ENCODE measurements at regions not wholly inside any gene's neighbourhood (a gene's known extent, or its start where the extent isn't known, plus 50 kb on each side); places are given as distances from the start of the nearest gene placed in this dataset.
"Not testable (repeated sequence)": the region's sequence is repeated elsewhere in the genome, so short reads cannot be mapped to it uniquely, and the experiment has no call there.

DNA sequence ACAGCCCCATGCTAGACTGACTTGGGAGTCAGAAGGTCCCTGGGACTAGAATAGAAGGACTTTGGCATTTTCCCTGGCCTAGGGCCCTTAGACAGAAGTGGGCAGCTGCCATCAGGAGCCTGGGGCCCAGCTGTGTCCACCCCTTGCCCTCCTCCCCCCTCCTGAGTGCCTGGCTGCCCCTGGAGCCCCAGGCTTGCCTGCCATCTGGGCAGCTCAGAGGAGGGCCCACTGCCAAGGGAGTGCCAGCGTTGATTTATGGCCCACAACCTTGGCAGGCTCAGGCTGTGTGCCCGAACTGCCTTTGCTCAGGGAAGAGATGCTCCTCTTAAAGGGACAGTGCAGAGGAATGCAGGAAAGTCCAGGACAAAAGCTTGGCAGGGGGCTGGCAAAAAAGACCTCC, 439.1 kb downstream of the SPATA31A7 start:
- H3K4me3 ChIP-seq (ENCODE audit: low read depth in 1 of 2, low read length in 2 of 2); H3K27ac ChIP-seq (ENCODE audit: low read depth, low read length): not testable (repeated sequence)

GRCh38 chr9:61634192-61634591, 444.4 kb downstream of the SPATA31A7 start:
- H3K36me3 ChIP-seq (ENCODE audit: control insufficient read depth in 1 of 2, insufficient read depth in 2 of 2, low read length in 2 of 2), result no peaks in the 10 kb centered on the region
- no peaks in the 10 kb centered on the region for H3K27me3 ChIP-seq (ENCODE audit: control insufficient read depth in 1 of 2, insufficient read depth in 2 of 2, low read length in 2 of 2)
- no peaks in the 10 kb centered on the region for H3K9me3 ChIP-seq (ENCODE audit: control insufficient read depth in 1 of 2, low read length in 2 of 2)
- no peak overlapping the region for H3K4me3 ChIP-seq (ENCODE audit: low read depth in 1 of 2, low read length in 2 of 2)
- H3K27ac ChIP-seq (ENCODE audit: low read depth, low read length), result no peak overlapping the region
- H3K4me1 ChIP-seq (ENCODE audit: control insufficient read depth in 1 of 2, insufficient read depth in 2 of 2, low read length in 2 of 2), result no peaks in the 10 kb centered on the region
- H3K9ac ChIP-seq (ENCODE audit: low read depth in 1 of 2, low read length in 2 of 2), result no peak overlapping the region

More for the DNA sequence above, 439.1 kb downstream of the SPATA31A7 start:
- not testable (repeated sequence) for H3K36me3 ChIP-seq (ENCODE audit: control insufficient read depth in 1 of 2, insufficient read depth in 2 of 2, low read length in 2 of 2); H3K4me1 ChIP-seq (ENCODE audit: control insufficient read depth in 1 of 2, insufficient read depth in 2 of 2, low read length in 2 of 2); H3K9ac ChIP-seq (ENCODE audit: low read depth in 1 of 2, low read length in 2 of 2); H3K9me3 ChIP-seq (ENCODE audit: control insufficient read depth in 1 of 2, low read length in 2 of 2); H3K27me3 ChIP-seq (ENCODE audit: control insufficient read depth in 1 of 2, insufficient read depth in 2 of 2, low read length in 2 of 2)

GRCh38 chr9:61664232-61664631, 474.4 kb downstream of the SPATA31A7 start:
- H3K9ac ChIP-seq (ENCODE audit: low read depth in 1 of 2, low read length in 2 of 2); H3K36me3 ChIP-seq (ENCODE audit: control insufficient read depth in 1 of 2, insufficient read depth in 2 of 2, low read length in 2 of 2); H3K4me1 ChIP-seq (ENCODE audit: control insufficient read depth in 1 of 2, insufficient read depth in 2 of 2, low read length in 2 of 2); H3K27me3 ChIP-seq (ENCODE audit: control insufficient read depth in 1 of 2, insufficient read depth in 2 of 2, low read length in 2 of 2); H3K4me3 ChIP-seq (ENCODE audit: low read depth in 1 of 2, low read length in 2 of 2); H3K27ac ChIP-seq (ENCODE audit: low read depth, low read length); H3K9me3 ChIP-seq (ENCODE audit: control insufficient read depth in 1 of 2, low read length in 2 of 2): not testable (repeated sequence)

- Histone ChIP-seq H3K9ac (ENCODE audit: low read depth in 1 of 2, low read length in 2 of 2) (no peak overlapping the region), H3K27ac (ENCODE audit: low read depth, low read length) (no peak overlapping the region), H3K4me3 (ENCODE audit: low read depth in 1 of 2, low read length in 2 of 2) (no peak overlapping the region), H3K27me3 (ENCODE audit: control insufficient read depth in 1 of 2, insufficient read depth in 2 of 2, low read length in 2 of 2) (no peaks in the 10 kb centered on the region), H3K9me3 (ENCODE audit: control insufficient read depth in 1 of 2, low read length in 2 of 2) (peaks cover 0 to 8% of the 10 kb centered on the region in 2 donors), H3K36me3 (ENCODE audit: control insufficient read depth in 1 of 2, insufficient read depth in 2 of 2, low read length in 2 of 2) (no peaks in the 10 kb centered on the region), H3K4me1 (ENCODE audit: control insufficient read depth in 1 of 2, insufficient read depth in 2 of 2, low read length in 2 of 2) (no peaks in the 10 kb centered on the region)
Measured at GRCh38 chr9:61665330-61665751, 475.5 kb downstream of the SPATA31A7 start.

GRCh38 chr9:61665829-61666228, 476.0 kb downstream of the SPATA31A7 start:
- Histone ChIP-seq H3K4me1 (ENCODE audit: control insufficient read depth in 1 of 2, insufficient read depth in 2 of 2, low read length in 2 of 2) (no peaks in the 10 kb centered on the region), H3K9me3 (ENCODE audit: control insufficient read depth in 1 of 2, low read length in 2 of 2) (peaks cover 0 to 10% of the 10 kb centered on the region in 2 donors), H3K36me3 (ENCODE audit: control insufficient read depth in 1 of 2, insufficient read depth in 2 of 2, low read length in 2 of 2) (no peaks in the 10 kb centered on the region), H3K4me3 (ENCODE audit: low read depth in 1 of 2, low read length in 2 of 2) (no peak overlapping the region), H3K27ac (ENCODE audit: low read depth, low read length) (no peak overlapping the region), H3K27me3 (ENCODE audit: control insufficient read depth in 1 of 2, insufficient read depth in 2 of 2, low read length in 2 of 2) (no peaks in the 10 kb centered on the region), H3K9ac (ENCODE audit: low read depth in 1 of 2, low read length in 2 of 2) (no peak overlapping the region)

DNA sequence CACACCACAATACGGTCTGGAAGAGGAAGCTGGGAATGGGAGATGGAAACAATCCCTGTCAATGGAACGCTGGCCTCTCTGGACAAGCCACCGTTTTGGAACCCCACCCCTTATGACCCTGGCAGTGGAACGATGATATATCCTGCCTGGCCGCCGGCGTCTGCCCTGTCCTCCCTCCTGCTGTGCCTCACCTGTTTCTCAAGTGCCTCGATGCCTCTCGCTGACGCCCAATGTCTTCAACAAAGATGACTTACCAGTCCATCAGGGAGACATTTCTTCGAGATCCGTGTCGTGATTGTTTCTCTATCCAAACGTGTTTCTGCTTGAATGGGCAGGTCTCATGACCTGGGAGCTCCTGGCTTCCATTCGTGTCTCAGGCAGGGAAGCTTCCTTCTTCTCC, 476.5 kb downstream of the SPATA31A7 start:
- H3K4me1 ChIP-seq (ENCODE audit: control insufficient read depth in 1 of 2, insufficient read depth in 2 of 2, low read length in 2 of 2), result no peaks in the 10 kb centered on the region
- H3K9me3 ChIP-seq (ENCODE audit: control insufficient read depth in 1 of 2, low read length in 2 of 2), result peaks cover 0 to 10% of the 10 kb centered on the region in 2 donors
- H3K27ac ChIP-seq (ENCODE audit: low read depth, low read length), result no peak overlapping the region
- no peaks in the 10 kb centered on the region for H3K27me3 ChIP-seq (ENCODE audit: control insufficient read depth in 1 of 2, insufficient read depth in 2 of 2, low read length in 2 of 2)
- H3K36me3 ChIP-seq (ENCODE audit: control insufficient read depth in 1 of 2, insufficient read depth in 2 of 2, low read length in 2 of 2), result no peaks in the 10 kb centered on the region
- H3K9ac ChIP-seq (ENCODE audit: low read depth in 1 of 2, low read length in 2 of 2), result no peak overlapping the region
- H3K4me3 ChIP-seq (ENCODE audit: low read depth in 1 of 2, low read length in 2 of 2), result no peak overlapping the region

- Histone ChIP-seq H3K9me3 (ENCODE audit: control insufficient read depth in 1 of 2, low read length in 2 of 2) (peaks cover 0 to 10% of the 10 kb centered on the region in 2 donors), H3K36me3 (ENCODE audit: control insufficient read depth in 1 of 2, insufficient read depth in 2 of 2, low read length in 2 of 2) (no peaks in the 10 kb centered on the region), H3K27ac (ENCODE audit: low read depth, low read length) (no peak overlapping the region)
Measured at GRCh38 chr9:61666849-61667371, 477.1 kb downstream of the SPATA31A7 start.

DNA sequence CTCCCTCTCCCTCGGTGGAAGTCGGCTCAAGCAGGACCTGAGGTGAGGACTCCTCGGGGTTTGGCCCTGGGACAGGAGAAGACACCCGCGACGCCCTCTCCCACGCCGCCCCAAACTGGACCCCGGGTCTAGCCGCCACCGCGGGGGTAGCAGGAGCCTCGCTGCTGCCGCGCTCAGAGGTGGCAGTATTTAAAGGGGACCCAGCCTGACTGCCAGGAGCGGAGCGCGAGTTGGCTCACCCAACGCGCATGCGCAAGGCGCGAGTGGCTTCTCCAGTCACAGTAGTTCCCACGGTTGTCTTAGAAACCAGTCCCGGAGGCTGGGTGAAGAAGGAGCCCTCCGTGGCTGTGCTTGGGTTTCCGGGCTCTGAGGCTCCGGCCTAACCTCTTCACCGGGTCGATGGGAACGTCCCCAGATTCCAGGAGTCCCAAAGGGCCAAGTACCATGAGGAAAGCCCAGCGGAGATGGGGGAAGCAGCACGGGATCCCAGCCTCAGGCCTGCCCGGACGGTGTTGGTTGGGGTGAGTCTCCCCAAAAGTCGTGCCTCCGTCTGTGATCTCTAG, 477.8 kb downstream of the SPATA31A7 start:
- Histone ChIP-seq H3K9me3 (ENCODE audit: control insufficient read depth in 1 of 2, low read length in 2 of 2) (peaks cover 0 to 10% of the 10 kb centered on the region in 2 donors), H3K27ac (ENCODE audit: low read depth, low read length) (no peak overlapping the region), H3K9ac (ENCODE audit: low read depth in 1 of 2, low read length in 2 of 2) (no peak overlapping the region), H3K27me3 (ENCODE audit: control insufficient read depth in 1 of 2, insufficient read depth in 2 of 2, low read length in 2 of 2) (no peaks in the 10 kb centered on the region), H3K36me3 (ENCODE audit: control insufficient read depth in 1 of 2, insufficient read depth in 2 of 2, low read length in 2 of 2) (no peaks in the 10 kb centered on the region), H3K4me3 (ENCODE audit: low read depth in 1 of 2, low read length in 2 of 2) (no peak overlapping the region), H3K4me1 (ENCODE audit: control insufficient read depth in 1 of 2, insufficient read depth in 2 of 2, low read length in 2 of 2) (no peaks in the 10 kb centered on the region)

More at GRCh38 chr9:61666849-61667371, 477.1 kb downstream of the SPATA31A7 start:
- Histone ChIP-seq H3K4me3 (ENCODE audit: low read depth in 1 of 2, low read length in 2 of 2) (no peak overlapping the region), H3K4me1 (ENCODE audit: control insufficient read depth in 1 of 2, insufficient read depth in 2 of 2, low read length in 2 of 2) (no peaks in the 10 kb centered on the region), H3K27me3 (ENCODE audit: control insufficient read depth in 1 of 2, insufficient read depth in 2 of 2, low read length in 2 of 2) (no peaks in the 10 kb centered on the region), H3K9ac (ENCODE audit: low read depth in 1 of 2, low read length in 2 of 2) (no peak overlapping the region)

- H3K4me1 ChIP-seq (ENCODE audit: control insufficient read depth in 1 of 2, insufficient read depth in 2 of 2, low read length in 2 of 2); H3K36me3 ChIP-seq (ENCODE audit: control insufficient read depth in 1 of 2, insufficient read depth in 2 of 2, low read length in 2 of 2); H3K27me3 ChIP-seq (ENCODE audit: control insufficient read depth in 1 of 2, insufficient read depth in 2 of 2, low read length in 2 of 2); H3K9ac ChIP-seq (ENCODE audit: low read depth in 1 of 2, low read length in 2 of 2); H3K4me3 ChIP-seq (ENCODE audit: low read depth in 1 of 2, low read length in 2 of 2); H3K9me3 ChIP-seq (ENCODE audit: control insufficient read depth in 1 of 2, low read length in 2 of 2); H3K27ac ChIP-seq (ENCODE audit: low read depth, low read length): not testable (repeated sequence)
Measured at GRCh38 chr9:61668201-61668600, 478.4 kb downstream of the SPATA31A7 start.

GRCh38 chr9:61668846-61669245, 479.0 kb downstream of the SPATA31A7 start:
- Histone ChIP-seq H3K9ac (ENCODE audit: low read depth in 1 of 2, low read length in 2 of 2) (no peak overlapping the region), H3K4me1 (ENCODE audit: control insufficient read depth in 1 of 2, insufficient read depth in 2 of 2, low read length in 2 of 2) (no peaks in the 10 kb centered on the region), H3K27ac (ENCODE audit: low read depth, low read length) (no peak overlapping the region), H3K27me3 (ENCODE audit: control insufficient read depth in 1 of 2, insufficient read depth in 2 of 2, low read length in 2 of 2) (no peaks in the 10 kb centered on the region), H3K36me3 (ENCODE audit: control insufficient read depth in 1 of 2, insufficient read depth in 2 of 2, low read length in 2 of 2) (no peaks in the 10 kb centered on the region), H3K9me3 (ENCODE audit: control insufficient read depth in 1 of 2, low read length in 2 of 2) (peaks cover 0 to 10% of the 10 kb centered on the region in 2 donors), H3K4me3 (ENCODE audit: low read depth in 1 of 2, low read length in 2 of 2) (no peak overlapping the region)

Measured in duodenal mucosa (tissue), 2 donors.